ENCODE measurements at regions not wholly inside any gene's neighbourhood (a gene's known extent, or its start where the extent isn't known, plus 50 kb on each side); places are given as distances from the start of the nearest gene placed in this dataset.
"Not testable (repeated sequence)": the region's sequence is repeated elsewhere in the genome, so short reads cannot be mapped to it uniquely, and the experiment has no call there.

- intact Hi-C loops (cut with DNase I) = no loop called here
- H3K9me3 ChIP-seq = no peaks in the 10 kb centered on the region
- 89% methylated on average over 5 of the region's 5 CpGs for WGBS
Observed at GRCh38 chr6:4637691-4638433, 138.3 kb upstream of the CDYL start.

GRCh38 chr6:4636881-4637224 is 139.4 kb upstream of the CDYL start:
- H3K27ac ChIP-seq (replicated peaks in 1 of 4) = no peak overlapping the region
- peak; percentile 8 for DNase-seq (ENCODE audit: extremely low spot score)
- TF ChIP-seq POLR2A (IDR thresholded peaks at IDR 0.05; ENCODE audit: low read depth) (no peak), POLR2AphosphoS5 (IDR thresholded peaks at IDR 0.05) (no peak)
- intact Hi-C loops (cut with DNase I) = no loop called here
- WGBS = 90% methylated on average over 2 of the region's 2 CpGs
- H3K4me3 ChIP-seq = no peak overlapping the region
- no peaks in the 10 kb centered on the region for H3K9me3 ChIP-seq
- H3K27me3 ChIP-seq = no peaks in the 10 kb centered on the region
- no peaks in the 10 kb centered on the region for H3K36me3 ChIP-seq
- no peaks in the 10 kb centered on the region for H3K4me1 ChIP-seq

More at GRCh38 chr6:4637691-4638433, 138.3 kb upstream of the CDYL start:
- no peak for TF ChIP-seq EP300 (IDR thresholded peaks at IDR 0.05)
- DNase-seq (ENCODE audit: extremely low spot score) = peak; percentile 57
- Histone ChIP-seq H3K27ac (replicated peaks in 1 of 4) (no peak overlapping the region), H3K4me3 (no peak overlapping the region), H3K27me3 (no peaks in the 10 kb centered on the region), H3K4me1 (no peaks in the 10 kb centered on the region), H3K36me3 (no peaks in the 10 kb centered on the region)

- Histone ChIP-seq H3K9me3 (no peaks in the 10 kb centered on the region), H3K27ac (replicated peaks in 1 of 4) (no peak overlapping the region), H3K4me1 (no peaks in the 10 kb centered on the region), H3K36me3 (no peaks in the 10 kb centered on the region), H3K4me3 (no peak overlapping the region), H3K27me3 (no peaks in the 10 kb centered on the region)
- DNase-seq (ENCODE audit: extremely low spot score) = peak; percentile 37
- intact Hi-C loops (cut with DNase I) = no loop called here
- 89% methylated on average over 14 of the region's 14 CpGs for WGBS
- TF ChIP-seq POLR2AphosphoS5 (IDR thresholded peaks at IDR 0.05) (no peak), EP300 (IDR thresholded peaks at IDR 0.05) (no peak), CTCF (IDR thresholded peaks at IDR 0.05) (no peak), POLR2A (IDR thresholded peaks at IDR 0.05; ENCODE audit: low read depth) (no peak)
Observed at GRCh38 chr6:4636191-4636880, 139.9 kb upstream of the CDYL start.

GRCh38 chr6:4635666-4636065 is 140.5 kb upstream of the CDYL start:
- Histone ChIP-seq H3K27me3 (no peaks in the 10 kb centered on the region), H3K4me3 (no peak overlapping the region), H3K4me1 (no peaks in the 10 kb centered on the region), H3K27ac (replicated peaks in 1 of 4) (no peak overlapping the region), H3K36me3 (no peaks in the 10 kb centered on the region), H3K9me3 (peaks cover 0 to 6% (median 2%) of the 10 kb centered on the region in 4 donors)
- DNase-seq (ENCODE audit: extremely low spot score) = peak; percentile 66
- intact Hi-C loops (cut with DNase I) = no loop called here
- 71% methylated on average over 5 of the region's 5 CpGs for WGBS
- no peak for TF ChIP-seq POLR2A (IDR thresholded peaks at IDR 0.05; ENCODE audit: low read depth)
- no peak for TF ChIP-seq EP300 (IDR thresholded peaks at IDR 0.05)
- no peak for TF ChIP-seq POLR2AphosphoS5 (IDR thresholded peaks at IDR 0.05)
- TF ChIP-seq CTCF (IDR thresholded peaks at IDR 0.05) = no peak

GRCh38 chr6:4632421-4632820 is 143.8 kb upstream of the CDYL start:
- 73% methylated on average over 2 of the region's 2 CpGs for WGBS
- Histone ChIP-seq H3K36me3 (no peaks in the 10 kb centered on the region), H3K4me1 (no peaks in the 10 kb centered on the region), H3K27ac (replicated peaks in 1 of 4) (no peak overlapping the region), H3K27me3 (no peaks in the 10 kb centered on the region), H3K4me3 (no peak overlapping the region), H3K9me3 (peaks cover 0 to 28% (median 21%) of the 10 kb centered on the region in 4 donors)
- intact Hi-C loops (cut with DNase I) = no loop called here
- peak; percentile 50 for DNase-seq (ENCODE audit: extremely low spot score)
- TF ChIP-seq POLR2AphosphoS5 (IDR thresholded peaks at IDR 0.05) = no peak
- no peak for TF ChIP-seq CTCF (IDR thresholded peaks at IDR 0.05)
- no peak for TF ChIP-seq EP300 (IDR thresholded peaks at IDR 0.05)
- TF ChIP-seq POLR2A (IDR thresholded peaks at IDR 0.05; ENCODE audit: low read depth) = no peak

GRCh38 chr6:4629789-4630188 is 146.4 kb upstream of the CDYL start:
- H3K4me3 ChIP-seq; H3K4me1 ChIP-seq; H3K27me3 ChIP-seq; H3K36me3 ChIP-seq; intact Hi-C loops (cut with DNase I); H3K27ac ChIP-seq (replicated peaks in 1 of 4): not testable (repeated sequence)
- peak; percentile 8 for DNase-seq (ENCODE audit: extremely low spot score)
- peaks cover 0 to 28% (median 21%) of the 10 kb centered on the region in 4 donors for H3K9me3 ChIP-seq
- WGBS = 100% methylated on average over 1 of the region's 1 CpG
